CD4-positive, alpha-beta T cell treated with Interferon gamma for 1 hour (primary cell): ENCODE measurements at regions not wholly inside any gene's neighbourhood (a gene's known extent, or its start where the extent isn't known, plus 50 kb on each side); places are given as distances from the start of the nearest gene placed in this dataset.
"Not testable (repeated sequence)": the region's sequence is repeated elsewhere in the genome, so short reads cannot be mapped to it uniquely, and the experiment has no call there.

Experiments used
- DNase-seq: peaks from one replicate; pipeline ENCODE4 v3.0.0-alpha.2; 2020

- no peak for DNase-seq
Observed at GRCh38 chr10:64528294-64529002, 1007.2 kb downstream of the REEP3 start.

- DNase-seq, result no peak
Observed at GRCh38 chr10:64529003-64529350, 1007.8 kb downstream of the REEP3 start.

GRCh38 chr10:64534616-64535015 is 1013.4 kb downstream of the REEP3 start:
- DNase-seq, result no peak

GRCh38 chr10:64535131-64535867 is 1014.1 kb downstream of the REEP3 start:
- DNase-seq, result no peak

GRCh38 chr10:64537112-64537511 is 1015.9 kb downstream of the REEP3 start:
- DNase-seq, result no peak

- no peak for DNase-seq
Observed at GRCh38 chr10:64537928-64538327, 1016.7 kb downstream of the REEP3 start.

GRCh38 chr10:64546073-64546472 is 1024.9 kb downstream of the REEP3 start:
- DNase-seq, result no peak

- DNase-seq, result no peak
Observed at GRCh38 chr10:64547168-64547567, 1026.0 kb downstream of the REEP3 start.

GRCh38 chr10:64555666-64556065 is 1034.5 kb downstream of the REEP3 start:
- no peak for DNase-seq

- DNase-seq, result no peak
Observed at GRCh38 chr10:64558094-64558835, 1037.1 kb downstream of the REEP3 start.

- no peak for DNase-seq
Observed at GRCh38 chr10:64571056-64571455, 1049.9 kb downstream of the REEP3 start.

GRCh38 chr10:64573623-64574325 is 1052.6 kb downstream of the REEP3 start:
- DNase-seq, result no peak

GRCh38 chr10:64574371-64574770 is 1053.2 kb downstream of the REEP3 start:
- DNase-seq, result no peak

GRCh38 chr10:64576497-64576896 is 1055.3 kb downstream of the REEP3 start:
- DNase-seq, result no peak

GRCh38 chr10:64578757-64579156 is 1057.6 kb downstream of the REEP3 start:
- DNase-seq, result not testable (repeated sequence)

GRCh38 chr10:64586934-64587503 is 1065.8 kb downstream of the REEP3 start:
- DNase-seq, result no peak

- no peak for DNase-seq
Observed at GRCh38 chr10:64594072-64594471, 1072.9 kb downstream of the REEP3 start.

GRCh38 chr10:64598600-64598999 is 1077.4 kb downstream of the REEP3 start:
- DNase-seq, result no peak

GRCh38 chr10:64601298-64601697 is 1080.1 kb downstream of the REEP3 start:
- DNase-seq, result no peak

GRCh38 chr10:64617085-64617484 is 1095.9 kb downstream of the REEP3 start:
- DNase-seq, result no peak

GRCh38 chr10:64619102-64619501 is 1097.9 kb downstream of the REEP3 start:
- no peak for DNase-seq

- no peak for DNase-seq
Observed at GRCh38 chr10:64626924-64627323, 1105.7 kb downstream of the REEP3 start.

GRCh38 chr10:64630534-64630933 is 1109.3 kb downstream of the REEP3 start:
- DNase-seq, result no peak
